ENCODE measurements at regions not wholly inside any gene's neighbourhood (a gene's known extent, or its start where the extent isn't known, plus 50 kb on each side); places are given as distances from the start of the nearest gene placed in this dataset.

DNA sequence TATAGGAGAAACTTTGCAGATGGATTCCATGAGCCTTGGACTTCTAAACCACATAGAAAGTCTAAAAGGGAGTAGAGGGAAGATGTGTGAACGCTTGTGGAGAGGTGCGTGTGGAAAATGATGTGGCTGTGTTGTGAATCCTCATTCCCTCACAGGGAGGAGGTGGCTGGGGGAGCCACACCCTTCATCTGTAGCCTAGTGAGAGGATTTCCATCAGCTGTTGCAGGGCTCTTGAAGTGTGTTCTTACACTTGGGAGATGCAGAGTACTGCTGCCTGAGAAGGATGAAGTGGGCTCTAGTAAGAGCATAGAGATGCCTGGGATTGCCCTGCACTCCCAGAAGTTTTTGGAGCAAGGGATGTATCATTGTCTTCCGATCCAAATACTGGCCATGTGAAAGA is 279.6 kb downstream of the QKI start:
- TF ChIP-seq, protein P1, sequence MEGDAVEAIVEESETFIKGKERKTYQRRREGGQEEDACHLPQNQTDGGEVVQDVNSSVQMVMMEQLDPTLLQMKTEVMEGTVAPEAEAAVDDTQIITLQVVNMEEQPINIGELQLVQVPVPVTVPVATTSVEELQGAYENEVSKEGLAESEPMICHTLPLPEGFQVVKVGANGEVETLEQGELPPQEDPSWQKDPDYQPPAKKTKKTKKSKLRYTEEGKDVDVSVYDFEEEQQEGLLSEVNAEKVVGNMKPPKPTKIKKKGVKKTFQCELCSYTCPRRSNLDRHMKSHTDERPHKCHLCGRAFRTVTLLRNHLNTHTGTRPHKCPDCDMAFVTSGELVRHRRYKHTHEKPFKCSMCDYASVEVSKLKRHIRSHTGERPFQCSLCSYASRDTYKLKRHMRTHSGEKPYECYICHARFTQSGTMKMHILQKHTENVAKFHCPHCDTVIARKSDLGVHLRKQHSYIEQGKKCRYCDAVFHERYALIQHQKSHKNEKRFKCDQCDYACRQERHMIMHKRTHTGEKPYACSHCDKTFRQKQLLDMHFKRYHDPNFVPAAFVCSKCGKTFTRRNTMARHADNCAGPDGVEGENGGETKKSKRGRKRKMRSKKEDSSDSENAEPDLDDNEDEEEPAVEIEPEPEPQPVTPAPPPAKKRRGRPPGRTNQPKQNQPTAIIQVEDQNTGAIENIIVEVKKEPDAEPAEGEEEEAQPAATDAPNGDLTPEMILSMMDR (IDR thresholded peaks at IDR 0.05): no peak
- TF ChIP-seq POLR2A (IDR thresholded peaks at IDR 0.05): no peak
